Peyer's patch (tissue), 4 donors: ENCODE measurements at regions not wholly inside any gene's neighbourhood (a gene's known extent, or its start where the extent isn't known, plus 50 kb on each side); places are given as distances from the start of the nearest gene placed in this dataset.

Source experiments
- POLR2A ChIP-seq, 2 donors: fragments of 450-650 bp; IDR thresholded peaks; one replicate each; pipeline ENCODE4 v1.5.1; 2017; ENCODE audit warnings: antibody characterized with exemption in 2 of 2, mild to moderate bottlenecking in 2 of 2, moderate library complexity in 2 of 2
- TF ChIP-seq, protein P1 (sequence below), 6 experiments: fragments of 450-650 bp in 4 of 6; fragments of 200-600 bp in 2 of 6; sonication (generic) in 1 of 6; IDR thresholded peaks; one replicate each; pipeline ENCODE4 v1.5.1; 2017 to 2019; ENCODE audit warnings: antibody characterized with exemption in 6 of 6, mild to moderate bottlenecking in 3 of 6, moderate library complexity in 1 of 6

DNA sequence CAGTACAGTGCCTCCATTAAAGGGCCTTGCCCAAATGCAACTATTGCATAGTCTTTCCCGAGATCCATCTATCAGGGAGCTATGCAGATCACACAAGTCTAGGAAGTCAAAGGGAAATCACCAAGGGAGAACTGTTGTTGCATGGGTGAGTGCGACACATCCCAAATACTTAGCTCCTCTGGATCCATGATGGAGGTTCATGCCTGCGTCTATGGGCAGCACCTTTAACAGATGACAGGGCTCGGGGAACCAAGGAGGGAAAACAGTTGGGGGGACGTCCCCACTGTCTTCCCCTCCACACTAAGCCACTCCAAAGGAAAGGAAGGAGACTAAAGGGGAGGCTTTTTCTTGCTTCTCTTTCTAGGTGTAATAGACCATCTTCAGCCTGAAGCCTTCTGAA, 552.8 kb upstream of the PKDCC start:
- TF ChIP-seq, protein P1, sequence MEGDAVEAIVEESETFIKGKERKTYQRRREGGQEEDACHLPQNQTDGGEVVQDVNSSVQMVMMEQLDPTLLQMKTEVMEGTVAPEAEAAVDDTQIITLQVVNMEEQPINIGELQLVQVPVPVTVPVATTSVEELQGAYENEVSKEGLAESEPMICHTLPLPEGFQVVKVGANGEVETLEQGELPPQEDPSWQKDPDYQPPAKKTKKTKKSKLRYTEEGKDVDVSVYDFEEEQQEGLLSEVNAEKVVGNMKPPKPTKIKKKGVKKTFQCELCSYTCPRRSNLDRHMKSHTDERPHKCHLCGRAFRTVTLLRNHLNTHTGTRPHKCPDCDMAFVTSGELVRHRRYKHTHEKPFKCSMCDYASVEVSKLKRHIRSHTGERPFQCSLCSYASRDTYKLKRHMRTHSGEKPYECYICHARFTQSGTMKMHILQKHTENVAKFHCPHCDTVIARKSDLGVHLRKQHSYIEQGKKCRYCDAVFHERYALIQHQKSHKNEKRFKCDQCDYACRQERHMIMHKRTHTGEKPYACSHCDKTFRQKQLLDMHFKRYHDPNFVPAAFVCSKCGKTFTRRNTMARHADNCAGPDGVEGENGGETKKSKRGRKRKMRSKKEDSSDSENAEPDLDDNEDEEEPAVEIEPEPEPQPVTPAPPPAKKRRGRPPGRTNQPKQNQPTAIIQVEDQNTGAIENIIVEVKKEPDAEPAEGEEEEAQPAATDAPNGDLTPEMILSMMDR (IDR thresholded peaks at IDR 0.05) = no peak
- TF ChIP-seq POLR2A (IDR thresholded peaks at IDR 0.05) = no peak
